GM19397 (cell line): ENCODE measurements at regions not wholly inside any gene's neighbourhood (a gene's known extent, or its start where the extent isn't known, plus 50 kb on each side); places are given as distances from the start of the nearest gene placed in this dataset.
"Not testable (repeated sequence)": the region's sequence is repeated elsewhere in the genome, so short reads cannot be mapped to it uniquely, and the experiment has no call there.

Source experiments
- ATAC-seq: cut with Tn5 transposase; IDR thresholded peaks from one replicate; pipeline ENCODE4 v1.9.1; 2021; ENCODE audit warnings: mild to moderate bottlenecking, moderate library complexity; ENCODE audit not compliant: unreplicated experiment

GRCh38 chr20:22729616-22730236 is 145.4 kb upstream of the FOXA2 start:
- no peak for ATAC-seq

- no peak for ATAC-seq
These were observed 148.4 kb upstream of the FOXA2 start for GRCh38 chr20:22732751-22733150.

- not testable (repeated sequence) for ATAC-seq
These were observed 150.7 kb upstream of the FOXA2 start for GRCh38 chr20:22734946-22735647.

- no peak for ATAC-seq
These were observed 156.5 kb upstream of the FOXA2 start for GRCh38 chr20:22740829-22741228.

DNA sequence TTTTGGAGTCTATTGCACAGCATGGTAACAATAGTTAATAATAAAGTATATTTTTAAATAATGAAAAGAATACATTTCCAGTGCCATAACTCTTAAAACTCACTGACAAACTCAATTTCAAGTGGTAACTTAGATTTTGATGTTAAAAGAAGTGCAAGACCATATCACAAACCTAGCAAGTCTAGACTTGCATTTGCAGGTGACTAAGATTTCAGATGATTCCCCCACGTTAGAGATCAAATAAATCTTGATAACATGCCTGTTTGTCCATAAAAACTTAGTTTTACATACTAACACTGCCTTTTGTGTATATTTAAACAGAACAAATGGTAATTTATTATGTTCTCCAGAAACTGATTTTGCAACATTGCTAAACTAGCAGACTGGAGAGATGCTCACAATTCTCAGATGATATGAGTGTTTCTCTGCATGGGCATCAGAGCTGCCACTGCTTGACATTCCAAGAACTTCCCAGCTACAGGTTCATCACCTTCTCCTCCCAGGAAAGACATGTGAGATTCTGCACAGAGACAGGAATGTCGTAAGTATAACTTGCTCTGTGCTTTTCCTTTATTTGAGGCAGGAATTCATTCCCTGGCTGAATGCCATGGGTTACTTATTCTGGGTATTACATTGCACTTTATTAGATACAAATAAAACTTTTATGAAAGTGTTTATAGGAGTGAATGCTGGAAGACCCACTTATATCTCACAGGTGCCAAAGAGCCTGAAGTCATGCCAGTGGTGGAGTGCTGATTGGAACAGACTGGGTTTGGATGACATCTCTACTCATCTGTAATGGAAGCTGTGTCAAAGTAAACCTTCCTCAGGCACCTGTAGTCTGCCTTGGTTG is 160.2 kb upstream of the FOXA2 start:
- no peak for ATAC-seq

GRCh38 chr20:22745194-22745500 is 160.8 kb upstream of the FOXA2 start:
- no peak for ATAC-seq

DNA sequence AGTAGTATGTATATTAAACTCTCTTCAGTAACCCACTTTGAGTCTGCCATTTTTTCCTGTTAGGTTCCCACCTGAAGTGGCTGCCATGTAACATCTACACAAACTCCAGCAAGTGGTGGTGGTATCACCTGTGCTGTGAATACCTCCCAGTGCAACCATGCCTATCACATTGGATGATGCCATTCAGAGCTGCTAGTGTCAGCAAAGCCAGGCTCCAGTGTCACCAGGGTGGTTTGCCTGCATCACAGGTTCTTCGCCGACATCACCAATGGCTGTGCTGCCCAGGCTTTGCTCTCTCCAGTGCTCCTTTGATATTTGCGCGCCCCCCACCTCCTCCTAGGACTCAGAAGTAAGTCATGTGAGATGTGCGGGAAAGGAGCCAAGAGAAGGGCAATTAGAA is 162.6 kb upstream of the FOXA2 start:
- ATAC-seq, result no peak

- ATAC-seq, result no peak
These were observed 168.0 kb upstream of the FOXA2 start for GRCh38 chr20:22752324-22752723.

- no peak for ATAC-seq
These were observed 173.2 kb upstream of the FOXA2 start for GRCh38 chr20:22757424-22758183.

- no peak for ATAC-seq
These were observed 174.4 kb upstream of the FOXA2 start for GRCh38 chr20:22758815-22759214.

GRCh38 chr20:22762576-22763256 is 178.3 kb upstream of the FOXA2 start:
- ATAC-seq, result no peak

- no peak for ATAC-seq
These were observed 179.0 kb upstream of the FOXA2 start for GRCh38 chr20:22763257-22763906.

- ATAC-seq, result no peak
These were observed 184.2 kb upstream of the FOXA2 start for GRCh38 chr20:22768266-22769178.

GRCh38 chr20:22770241-22770800 is 185.9 kb upstream of the FOXA2 start:
- ATAC-seq, result no peak

DNA sequence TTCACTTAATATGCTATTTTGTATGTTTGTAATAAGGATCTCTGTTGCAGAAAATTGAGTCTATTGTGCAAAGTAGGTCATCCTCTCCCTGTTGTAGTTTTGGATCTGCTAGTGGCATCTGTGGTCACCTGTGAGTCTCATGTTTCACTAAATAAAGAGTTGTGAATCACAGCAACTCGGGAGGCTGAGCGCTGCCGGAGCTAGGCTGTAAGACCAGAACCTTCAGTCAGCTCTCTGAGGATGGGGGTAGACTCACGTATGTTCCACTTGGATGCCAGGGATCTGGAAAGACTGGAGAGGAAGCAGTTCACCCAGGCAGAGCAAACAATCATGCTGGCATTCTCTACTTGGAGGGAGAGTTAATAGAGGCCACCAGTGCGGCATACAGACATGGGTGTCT is 187.3 kb upstream of the FOXA2 start:
- ATAC-seq, result no peak

GRCh38 chr20:22773344-22773743 is 189.0 kb upstream of the FOXA2 start:
- ATAC-seq, result no peak

DNA sequence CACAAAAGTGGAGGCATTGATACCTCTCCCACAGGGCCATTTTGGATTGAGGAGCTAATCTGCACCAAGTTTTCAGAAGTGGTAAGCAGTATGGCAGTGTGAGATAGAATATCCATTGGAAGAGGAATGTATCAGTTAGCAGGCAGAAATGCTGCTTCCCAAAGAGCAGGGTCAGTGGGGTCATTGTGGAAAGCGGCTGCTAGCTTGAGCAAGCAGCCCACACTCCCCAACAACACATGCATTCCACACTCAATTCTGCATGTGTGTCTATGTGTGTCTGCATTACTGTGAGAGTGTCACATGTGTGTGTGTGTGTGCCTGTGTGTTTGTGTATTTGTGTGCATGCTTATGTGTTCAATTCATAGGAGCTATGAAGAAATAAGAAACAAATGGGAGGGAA is 190.9 kb upstream of the FOXA2 start:
- ATAC-seq, result no peak

DNA sequence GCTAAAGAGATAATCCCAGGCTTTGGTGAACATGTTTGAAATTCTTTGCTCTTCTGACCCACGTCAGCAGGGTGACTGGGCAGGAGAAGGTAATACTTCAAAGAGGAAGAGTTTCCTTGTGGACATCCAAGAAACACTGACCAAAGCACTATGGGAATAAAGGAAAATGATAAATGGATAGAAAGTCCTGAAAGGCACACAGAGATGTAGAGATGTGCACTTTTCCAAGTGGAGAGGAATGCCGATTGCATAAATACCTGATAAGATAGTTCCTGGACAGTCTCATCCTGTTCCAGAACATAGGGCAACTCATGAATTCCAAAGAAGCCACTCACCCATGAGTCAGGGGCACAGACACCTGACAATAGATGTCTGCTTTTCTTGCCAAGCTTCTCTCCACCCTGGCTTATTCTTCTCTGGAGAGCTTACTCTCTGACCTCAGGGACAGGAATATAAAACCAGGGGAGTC is 191.3 kb upstream of the FOXA2 start:
- ATAC-seq, result no peak

GRCh38 chr20:22776369-22776768 is 192.0 kb upstream of the FOXA2 start:
- ATAC-seq, result no peak
